RKO (cell line): ENCODE measurements at regions not wholly inside any gene's neighbourhood (a gene's known extent, or its start where the extent isn't known, plus 50 kb on each side); places are given as distances from the start of the nearest gene placed in this dataset.

Experiments
- DNase-seq: peaks from one replicate; pipeline ENCODE4 v3.0.0-alpha.2; 2016; ENCODE audit warnings: low spot score

DNA sequence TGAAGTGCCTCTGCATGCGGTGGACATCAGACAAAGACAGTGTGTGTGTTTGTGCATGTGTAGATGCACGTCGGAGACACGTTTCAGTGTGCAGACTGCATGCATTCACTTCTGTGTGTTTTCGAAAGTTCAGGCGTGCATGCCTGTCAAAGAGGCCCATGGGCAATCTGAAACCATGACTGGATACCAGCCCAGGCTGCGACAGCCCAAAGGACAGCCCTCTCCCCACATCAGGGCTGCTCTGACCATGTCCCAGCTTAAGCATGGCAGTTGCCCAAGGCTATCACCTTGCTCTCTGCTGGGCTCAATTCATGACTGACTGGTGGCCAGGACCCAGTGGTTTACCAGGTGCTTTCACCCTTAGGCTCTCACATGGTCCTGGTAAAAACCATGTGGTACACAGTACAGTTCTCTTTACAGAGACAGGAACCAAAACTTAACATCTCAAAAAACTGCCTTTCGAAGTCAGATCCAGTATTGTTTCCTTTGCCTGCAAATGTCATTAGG lies 423.7 kb upstream of the CADM1 start:
- no peak for DNase-seq

DNA sequence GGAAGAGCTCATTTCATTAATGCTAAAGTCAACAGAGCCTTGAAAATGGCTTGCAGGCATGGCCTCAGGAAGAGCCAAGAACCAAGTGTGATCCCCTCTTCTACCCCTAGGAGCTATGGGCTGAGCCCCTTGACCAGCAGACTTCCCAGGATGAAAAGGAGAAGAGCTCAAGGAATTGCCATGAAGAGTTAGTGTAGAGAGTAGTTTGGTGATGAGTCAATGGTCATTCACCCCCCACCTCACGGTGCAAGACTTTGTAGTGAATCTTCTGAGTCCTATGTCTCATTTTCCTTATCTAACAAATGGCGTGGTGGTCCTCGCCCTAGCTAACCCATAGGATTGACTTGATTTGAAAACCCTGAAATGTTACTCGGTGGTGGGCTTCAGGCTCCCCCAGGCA lies 422.4 kb upstream of the CADM1 start:
- DNase-seq, result no peak

DNA sequence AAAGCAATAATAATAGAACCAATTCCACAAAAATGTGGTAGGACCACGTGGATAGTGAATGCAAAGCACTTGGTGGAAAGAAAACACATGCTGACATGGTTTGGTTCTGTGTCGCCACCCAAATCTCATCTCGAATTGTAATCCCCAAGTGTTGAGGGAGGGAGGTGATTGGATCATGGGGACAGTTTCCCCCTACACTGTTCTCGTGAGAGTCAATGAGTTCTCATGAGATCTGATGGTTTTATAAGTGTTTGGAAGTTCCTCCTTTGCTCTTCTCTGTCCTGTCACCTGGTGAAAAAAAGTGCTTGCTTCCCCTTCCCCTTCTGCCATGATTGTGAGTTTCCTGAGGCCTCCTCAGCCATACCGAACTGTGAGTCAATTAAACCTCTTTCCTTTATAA lies 421.9 kb upstream of the CADM1 start:
- DNase-seq, result no peak

DNA sequence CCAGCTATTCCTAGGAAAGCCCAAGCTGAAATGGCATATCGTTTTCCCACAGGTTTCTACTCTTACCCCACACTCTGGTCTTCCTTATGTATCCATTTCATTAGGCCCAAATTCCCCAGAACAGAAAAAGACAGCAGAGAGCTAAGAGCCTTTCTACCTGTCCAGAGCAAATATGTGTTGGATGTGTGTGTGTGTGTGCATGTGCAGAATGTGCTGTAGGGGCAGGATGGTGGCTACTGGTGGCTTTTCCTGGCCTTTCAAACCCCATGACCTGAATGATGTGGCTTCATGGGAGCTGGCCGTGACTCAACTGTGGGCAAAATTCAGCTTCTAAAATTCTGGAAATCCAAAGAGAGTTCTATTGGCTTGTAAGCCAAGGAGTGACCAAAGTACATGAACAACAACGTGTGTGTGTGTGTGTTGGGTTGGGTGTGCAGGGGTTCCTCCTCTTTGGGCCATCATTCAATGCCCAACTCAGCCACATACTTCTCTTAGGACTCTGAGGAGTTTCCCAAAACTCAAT lies 421.4 kb upstream of the CADM1 start:
- DNase-seq, result no peak

DNA sequence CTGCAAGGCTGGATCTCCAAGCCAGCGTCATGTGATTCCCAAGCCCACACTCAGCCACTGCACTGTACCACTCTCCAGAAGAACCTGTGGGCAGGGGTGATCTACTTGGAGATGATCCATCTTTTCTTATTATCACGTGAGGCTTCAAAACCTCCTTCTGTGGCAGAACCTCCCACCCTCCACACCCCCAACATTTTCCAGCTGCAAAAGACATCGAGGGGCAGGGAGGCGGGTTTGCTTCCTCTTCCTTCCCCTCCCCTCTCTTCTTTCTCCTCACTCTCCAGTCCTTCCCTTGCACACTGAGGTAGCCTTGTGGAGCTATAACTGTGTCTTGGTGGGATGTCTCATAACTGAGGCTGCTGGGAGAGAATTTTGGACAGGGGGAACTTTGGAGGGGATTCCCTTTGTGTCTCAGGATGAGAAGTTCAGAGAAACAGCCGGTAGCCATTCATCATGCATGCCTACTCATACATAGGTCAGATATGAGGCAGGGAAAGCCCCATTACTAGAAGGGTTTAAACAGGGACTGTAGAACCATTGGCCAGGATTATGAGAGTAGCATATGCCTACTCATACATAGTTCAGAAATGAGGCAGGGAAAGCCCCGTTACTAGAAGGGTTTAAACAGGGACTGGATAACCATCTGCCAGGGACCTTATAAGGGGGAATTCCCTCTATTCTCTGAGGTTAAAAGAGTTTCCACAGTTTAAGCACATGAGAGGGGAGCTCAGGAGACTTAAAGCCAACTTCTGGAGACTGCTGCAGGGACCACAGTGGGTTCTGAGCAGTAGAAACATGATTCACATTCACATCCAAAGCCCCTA lies 420.7 kb upstream of the CADM1 start:
- DNase-seq, result peak; percentile 47

DNA sequence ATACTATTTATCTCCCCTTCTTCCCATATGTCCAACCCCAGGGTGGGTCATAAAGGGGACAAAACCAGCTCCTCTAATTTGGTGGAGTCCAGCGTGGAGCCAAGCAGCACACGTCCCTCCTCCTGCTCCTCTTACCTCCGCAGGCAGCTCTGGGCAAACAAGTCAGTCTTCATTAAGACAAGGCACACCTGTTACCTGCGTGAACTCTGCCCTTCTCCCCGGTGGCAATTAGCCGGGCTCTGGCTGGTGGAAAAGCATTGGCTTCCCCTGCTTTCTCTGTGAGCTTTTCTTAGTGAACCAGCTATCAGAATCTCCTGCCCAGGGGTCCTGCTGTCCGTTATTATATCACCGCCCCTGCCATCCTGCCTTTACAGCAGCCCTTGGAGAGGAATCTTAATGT lies 418.7 kb upstream of the CADM1 start:
- DNase-seq, result no peak

DNA sequence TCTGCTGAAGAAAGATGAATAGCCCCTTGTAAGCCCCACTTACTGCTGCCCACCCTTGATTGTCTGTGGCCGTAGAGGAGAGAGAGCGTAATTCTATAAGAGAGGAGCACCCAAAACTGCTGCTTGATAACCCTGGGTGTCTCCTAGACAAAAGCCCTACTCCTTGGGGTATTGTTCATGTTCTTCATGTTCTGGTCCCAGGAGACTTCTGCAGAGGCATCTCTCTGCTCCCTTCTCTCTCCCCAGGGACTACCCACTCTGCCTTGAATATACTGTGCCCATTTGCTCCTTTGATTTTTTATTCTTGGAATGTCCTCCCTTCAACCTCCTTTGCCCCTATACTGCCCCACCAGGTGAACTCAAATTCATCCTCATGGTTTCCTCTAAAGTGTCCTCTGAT lies 417.8 kb upstream of the CADM1 start:
- DNase-seq, result no peak

DNA sequence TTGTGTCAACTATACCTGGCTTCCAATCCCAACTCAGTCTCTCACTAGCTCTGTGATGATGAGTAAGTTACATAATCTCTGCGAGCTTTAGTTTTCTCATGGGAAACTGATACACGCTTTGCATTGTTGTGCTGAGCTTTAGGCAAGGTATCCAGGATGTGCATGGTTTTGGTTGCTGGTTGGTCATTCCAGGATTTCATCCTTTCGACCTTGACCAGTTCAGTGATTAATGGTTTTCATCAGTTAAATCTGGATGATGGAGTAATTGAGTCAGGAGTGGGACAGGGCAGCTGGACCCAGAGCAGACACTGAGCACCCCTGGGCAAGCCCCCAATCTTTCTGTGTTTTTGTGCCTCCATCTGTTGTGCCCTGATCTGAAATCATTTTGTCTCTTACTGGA lies 417.3 kb upstream of the CADM1 start:
- DNase-seq, result no peak

DNA sequence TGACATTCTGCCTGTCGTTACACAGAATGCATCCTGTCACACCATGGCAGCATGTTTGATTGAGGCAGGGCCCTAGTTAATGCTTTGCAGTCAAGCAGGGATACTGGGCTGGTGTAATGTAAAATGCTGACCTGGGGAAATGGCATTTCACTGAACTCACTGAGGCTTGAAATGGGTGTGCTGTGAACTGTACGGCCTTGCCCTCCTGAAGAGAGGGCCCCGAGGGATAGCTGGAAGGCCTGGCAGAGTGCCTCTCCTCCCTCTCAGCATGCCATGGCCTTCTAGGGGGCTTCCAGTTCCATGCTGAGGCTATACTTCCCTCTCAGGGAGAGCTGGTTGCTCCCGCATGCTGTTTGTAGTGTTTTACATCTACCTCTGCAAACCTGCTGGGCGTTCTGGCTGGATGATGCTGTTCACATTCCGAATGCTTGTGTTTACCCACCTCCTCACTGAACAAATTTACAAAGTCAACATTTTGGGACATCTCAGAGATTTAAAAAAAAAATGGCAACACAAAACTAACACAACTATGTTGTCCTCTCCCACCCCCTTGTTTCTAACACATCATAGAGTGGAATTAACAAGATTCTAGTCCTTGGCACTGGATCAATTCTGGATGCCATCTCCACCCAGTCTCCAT lies 416.7 kb upstream of the CADM1 start:
- no peak for DNase-seq

DNA sequence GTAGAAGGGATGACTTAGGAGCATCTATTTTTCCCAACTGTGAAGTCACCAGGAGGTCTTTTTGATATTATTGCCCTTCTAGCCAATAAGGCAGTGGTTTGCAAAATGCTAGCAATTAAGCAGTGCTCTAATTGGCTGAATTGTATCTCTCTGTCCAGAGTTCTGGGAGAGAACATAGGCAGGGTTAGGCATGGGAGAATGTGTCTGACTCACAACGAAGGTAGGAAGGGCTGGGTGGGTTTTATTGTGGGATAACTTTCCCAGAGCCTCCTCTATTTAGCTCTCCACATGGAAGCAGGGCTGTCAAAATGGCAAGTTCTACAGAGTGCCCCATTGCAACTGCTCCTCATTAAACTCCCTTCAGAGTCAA lies 415.9 kb upstream of the CADM1 start:
- DNase-seq, result no peak

DNA sequence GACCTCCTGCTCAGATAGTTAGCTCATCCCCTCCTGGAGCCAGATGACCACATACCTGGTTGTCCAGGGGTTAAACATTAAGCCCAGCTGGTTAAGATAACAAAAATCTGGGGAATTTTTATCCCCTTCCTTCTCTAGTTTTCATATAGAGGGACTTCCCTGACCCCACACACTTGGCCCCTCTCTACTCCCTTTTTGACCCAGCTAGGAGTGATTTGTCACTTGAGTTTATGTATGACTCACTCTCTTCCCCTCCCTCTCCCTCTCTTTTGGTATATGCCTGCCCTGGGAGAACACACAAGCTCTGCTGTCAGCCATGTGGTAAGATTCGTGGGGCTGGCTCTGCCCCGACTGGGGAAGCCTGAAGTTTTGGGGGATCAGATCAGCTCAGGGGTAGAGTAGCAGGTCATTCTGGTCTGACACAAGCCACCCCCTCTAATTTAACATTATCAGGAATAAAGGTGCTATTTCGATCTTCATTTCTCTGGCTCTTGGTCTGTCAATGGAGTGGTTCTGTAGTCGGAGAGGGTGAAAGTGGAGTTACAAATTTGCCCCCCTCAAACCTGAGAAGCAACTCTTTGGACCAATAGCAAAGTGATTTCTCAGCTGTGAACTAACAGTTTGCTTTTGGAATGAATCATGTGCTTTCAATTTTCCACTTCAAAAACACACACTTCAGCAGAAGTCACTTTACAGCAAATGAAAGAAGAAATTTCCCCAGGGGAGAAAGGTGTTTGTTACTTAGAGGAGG lies 415.3 kb upstream of the CADM1 start:
- DNase-seq, result peak; percentile 27

DNA sequence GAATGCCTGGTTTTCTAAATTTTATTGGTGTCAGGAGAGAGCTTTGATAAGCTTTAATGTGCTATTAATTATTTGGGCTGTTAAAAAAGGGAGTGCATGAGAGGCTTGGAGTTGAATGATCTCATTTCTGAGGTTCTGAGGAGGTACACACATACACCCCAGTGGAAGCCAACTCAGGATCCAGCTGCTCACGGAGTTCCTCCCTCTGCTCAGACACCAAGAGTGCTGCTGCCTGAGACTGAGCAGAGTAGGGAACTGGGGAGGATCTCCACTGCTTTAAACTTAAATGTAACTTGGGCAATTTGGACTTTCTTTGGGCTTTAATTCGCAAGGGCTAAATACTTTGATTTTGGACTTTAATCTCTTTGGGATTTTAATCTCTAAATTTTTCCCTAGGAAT lies 414.4 kb upstream of the CADM1 start:
- no peak for DNase-seq

DNA sequence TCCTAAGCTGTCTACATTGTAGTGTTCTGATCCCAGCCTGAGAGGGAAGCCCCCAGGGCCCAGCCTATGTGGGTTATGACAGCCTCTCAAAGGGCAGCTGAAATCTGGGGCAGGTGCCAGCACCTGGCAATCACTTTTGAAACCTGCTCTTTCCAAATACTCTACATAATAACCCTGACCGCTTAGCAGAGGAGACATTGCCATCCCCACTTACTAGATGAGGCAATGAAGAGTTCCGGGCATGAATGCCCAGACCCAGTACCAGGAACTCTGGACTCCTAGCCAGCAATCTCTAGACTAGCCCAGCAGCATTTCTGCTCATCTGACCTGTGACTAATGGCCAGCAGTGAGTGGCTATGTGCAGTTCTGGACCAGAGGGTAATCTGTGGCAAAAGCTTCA lies 412.4 kb upstream of the CADM1 start:
- no peak for DNase-seq

DNA sequence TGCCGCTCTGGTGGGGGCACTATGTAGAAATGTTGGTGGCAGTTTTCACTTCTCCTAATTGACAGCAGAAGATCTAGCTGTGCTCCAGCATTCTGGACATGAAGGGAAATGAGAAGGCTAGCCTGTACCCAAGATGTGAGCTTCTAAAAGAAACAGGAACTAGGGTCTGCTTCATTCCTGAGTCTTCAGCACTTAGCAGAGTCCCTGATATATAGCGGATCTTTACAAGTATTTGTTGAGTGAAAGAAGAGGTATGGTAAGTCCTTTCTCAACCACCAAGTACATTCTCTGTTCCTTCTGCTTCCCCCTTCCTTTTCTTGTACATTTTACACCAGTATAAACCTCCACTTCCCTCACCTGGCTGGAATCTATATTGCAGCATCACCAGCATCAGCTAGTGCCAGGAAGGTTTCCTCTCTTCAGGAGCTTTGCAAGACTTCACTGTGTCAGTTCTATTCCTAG lies 408.3 kb upstream of the CADM1 start:
- no peak for DNase-seq

DNA sequence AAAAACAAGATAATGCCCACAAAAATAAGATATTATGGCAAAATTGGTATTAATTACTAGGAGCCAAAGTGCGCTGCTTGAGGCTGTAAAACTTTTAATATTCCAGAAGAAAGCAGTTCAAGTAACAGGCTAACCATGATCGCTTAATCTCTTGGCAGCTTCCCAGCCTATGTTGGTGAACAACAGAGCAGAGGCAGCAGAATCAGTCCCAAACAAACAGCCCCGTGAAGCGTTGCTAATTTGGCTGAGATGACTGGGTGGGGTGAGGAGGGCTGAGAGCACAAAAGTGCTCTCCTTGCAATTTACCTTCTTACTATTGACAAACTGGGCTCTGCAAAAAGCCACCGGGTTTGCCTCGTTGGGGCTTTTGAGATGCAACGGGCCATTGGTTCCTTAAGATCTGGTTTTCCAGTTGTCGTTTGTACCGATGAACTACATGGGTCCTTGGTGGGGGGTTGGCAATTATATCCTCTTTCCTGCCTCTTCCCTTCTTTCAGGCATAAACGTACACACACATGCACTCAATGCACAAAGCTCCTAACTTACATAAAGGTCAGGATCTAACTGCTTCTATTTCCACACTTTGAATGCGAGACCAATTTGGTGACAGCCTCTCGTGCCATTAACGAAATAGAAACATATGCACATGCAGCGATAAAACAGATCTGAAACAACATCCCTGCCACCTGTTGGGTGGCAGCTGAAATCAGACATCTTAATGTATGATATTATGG lies 407.6 kb upstream of the CADM1 start:
- DNase-seq, result no peak

DNA sequence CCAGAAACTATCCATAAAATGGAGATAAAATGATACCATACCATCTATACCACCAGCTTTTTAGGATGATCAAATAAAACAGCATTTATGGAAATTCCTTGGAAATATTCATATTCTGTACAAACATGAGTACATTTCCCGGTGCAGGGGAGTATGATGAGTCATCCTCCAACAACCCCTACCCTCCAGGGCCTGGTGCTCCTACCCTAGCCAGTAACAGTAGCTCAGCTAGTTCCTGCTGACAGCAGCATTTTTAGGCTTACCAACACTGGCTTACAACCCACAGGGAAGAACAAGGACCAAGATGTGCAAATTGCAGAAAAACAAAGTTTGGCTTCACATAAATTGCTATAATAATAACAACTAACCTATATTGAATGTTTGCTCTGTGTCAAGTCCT lies 406.2 kb upstream of the CADM1 start:
- DNase-seq, result no peak

DNA sequence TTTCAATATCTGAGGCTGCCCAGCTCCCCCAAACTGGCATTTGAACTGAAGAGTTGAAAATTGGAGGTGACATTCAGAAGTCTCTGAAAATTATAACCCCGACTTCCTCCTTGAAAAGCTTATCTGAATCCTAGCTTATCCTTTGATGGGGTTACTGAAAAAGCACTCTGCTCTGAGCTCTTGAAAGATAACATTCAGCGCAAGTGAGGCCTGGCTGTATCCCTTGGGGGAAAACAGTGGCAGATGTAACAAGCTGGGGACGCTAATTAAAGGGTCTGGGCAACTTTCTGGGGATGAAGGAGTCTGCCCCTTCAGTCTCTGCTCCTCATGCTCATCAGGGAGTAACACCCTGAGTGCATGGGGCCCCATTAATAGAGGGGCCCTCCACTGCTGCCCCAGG lies 402.0 kb upstream of the CADM1 start:
- no peak for DNase-seq

DNA sequence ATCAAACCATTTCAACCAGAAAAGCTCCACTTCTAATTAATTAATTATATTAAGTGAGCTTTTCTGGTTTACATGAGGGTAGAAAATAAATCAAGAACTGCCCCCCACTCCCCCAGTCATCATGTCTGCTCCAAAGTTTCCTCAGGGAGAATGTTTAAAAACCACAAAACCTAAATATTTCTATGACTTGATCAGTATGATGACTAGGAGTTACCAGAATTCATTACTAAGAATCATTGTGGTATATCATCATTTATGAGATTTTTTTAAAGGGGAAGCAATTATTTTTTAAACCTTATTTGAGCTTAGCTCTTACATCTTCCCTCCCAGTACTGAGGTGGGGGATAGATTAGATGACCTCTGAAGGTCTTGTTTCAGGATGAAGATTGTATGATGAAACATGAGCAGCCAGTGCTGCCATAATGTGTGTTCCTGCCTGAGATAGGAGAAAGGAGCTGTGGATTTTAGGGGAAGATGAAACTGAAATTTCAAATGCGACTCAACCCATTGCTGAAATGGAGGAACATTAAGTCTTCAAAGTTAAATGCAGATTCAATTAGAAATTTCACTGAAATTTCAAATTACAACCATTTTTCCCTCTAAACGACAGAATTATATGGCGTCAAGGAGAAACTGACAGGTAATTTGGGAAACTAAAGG lies 401.3 kb upstream of the CADM1 start:
- DNase-seq, result no peak

DNA sequence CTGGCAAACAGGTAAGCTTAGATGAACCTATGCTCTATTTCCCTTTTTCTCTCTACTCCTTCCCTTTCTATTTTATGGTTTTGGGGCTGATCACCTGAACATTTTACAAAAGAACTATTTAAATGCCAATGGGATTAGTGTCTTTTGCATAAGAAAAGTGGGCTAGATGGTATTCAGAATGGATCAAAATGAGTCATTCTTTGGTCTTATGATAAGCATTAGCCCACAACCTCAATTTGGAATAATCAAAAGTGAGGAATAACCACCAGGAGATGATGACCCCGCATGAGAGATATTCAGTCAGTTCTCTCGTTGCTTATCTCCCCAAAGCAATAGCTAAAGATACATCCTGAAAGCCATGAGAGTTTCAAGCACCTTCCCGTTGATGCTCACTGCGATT lies 399.0 kb upstream of the CADM1 start:
- no peak for DNase-seq

DNA sequence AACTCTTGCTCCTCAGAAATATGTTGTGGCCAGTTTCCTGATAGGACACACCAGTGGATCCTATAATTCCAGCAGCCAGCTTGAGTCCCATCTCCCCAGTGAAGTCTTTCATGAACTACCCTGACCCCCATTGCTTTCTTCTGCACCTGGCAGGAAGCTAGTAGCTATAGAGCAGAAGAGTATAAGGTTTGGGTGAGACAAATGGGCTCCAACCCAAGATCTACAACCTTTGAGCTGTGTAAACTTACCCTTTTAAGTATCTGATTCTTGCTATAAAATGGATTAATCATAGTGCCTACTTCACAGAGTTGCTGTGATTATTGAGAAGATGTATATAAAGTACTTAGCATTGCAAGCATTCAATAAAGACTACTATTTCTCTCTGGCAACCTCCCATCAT lies 396.9 kb upstream of the CADM1 start:
- DNase-seq, result no peak

DNA sequence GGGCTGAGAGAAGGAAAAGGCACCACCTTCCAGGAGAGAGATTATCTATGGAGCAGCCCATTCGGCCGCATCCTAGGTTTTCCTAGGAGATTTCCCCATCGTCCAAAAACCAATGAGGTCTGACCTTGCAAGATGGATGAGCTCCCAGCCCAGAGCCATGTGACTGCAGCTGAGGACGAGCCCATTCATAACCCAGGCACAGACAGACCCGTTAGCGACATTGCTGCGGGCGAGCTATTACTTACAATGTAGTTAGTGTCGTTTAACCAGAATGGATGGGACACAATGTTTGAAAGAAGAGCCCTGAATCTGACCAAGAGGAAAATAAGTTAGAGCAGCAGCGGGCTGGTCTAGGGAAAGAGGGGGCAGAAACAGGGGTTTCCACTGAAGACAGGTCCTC lies 395.9 kb upstream of the CADM1 start:
- DNase-seq, result no peak

DNA sequence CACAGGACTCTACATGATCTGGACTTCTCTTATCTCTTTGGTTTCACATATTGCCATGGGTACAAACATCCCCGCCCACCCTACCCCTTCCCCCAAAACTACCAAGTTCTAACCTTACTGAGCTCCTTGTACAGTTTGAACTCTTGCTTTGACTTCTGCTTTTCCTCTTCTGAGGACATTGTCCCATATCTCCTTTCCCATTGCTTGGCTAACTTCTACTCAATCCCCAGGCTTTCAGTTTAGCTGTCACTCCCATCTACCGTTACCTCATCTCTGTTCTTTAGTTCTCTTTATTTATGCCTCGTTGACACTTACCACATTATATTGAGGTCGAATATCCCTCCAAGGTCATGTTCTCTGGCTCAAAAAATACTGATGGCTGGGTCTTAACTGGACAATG lies 393.5 kb upstream of the CADM1 start:
- DNase-seq, result no peak
